C1 segment of cervical spinal cord (tissue), 14 donors: ENCODE measurements at regions not wholly inside any gene's neighbourhood (a gene's known extent, or its start where the extent isn't known, plus 50 kb on each side); places are given as distances from the start of the nearest gene placed in this dataset.

Experiments
- DNase-seq, 14 donors: peaks; one replicate each; lab custom pipeline; 2025; lab: John Stamatoyannopoulos, UW

DNA sequence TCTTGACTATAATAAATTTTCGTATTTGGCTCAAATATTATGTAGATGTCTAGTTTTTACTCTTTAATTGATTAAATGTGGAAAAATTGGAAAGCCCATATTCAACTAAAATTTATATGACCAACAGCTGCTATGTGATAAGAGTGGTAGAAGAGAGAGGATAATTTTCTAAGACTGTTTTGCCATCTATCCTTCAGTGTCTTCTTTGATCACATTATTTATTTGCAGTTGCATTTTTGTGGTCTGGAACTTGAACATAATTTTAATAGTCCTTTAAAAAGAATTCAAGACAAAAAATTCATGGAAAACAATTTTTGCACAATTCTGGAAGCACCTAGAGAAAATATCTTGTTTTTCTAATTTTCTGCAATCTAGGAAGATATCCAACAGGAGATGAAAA lies 213.3 kb upstream of the THBS1 start:
- no peak for DNase-seq

DNA sequence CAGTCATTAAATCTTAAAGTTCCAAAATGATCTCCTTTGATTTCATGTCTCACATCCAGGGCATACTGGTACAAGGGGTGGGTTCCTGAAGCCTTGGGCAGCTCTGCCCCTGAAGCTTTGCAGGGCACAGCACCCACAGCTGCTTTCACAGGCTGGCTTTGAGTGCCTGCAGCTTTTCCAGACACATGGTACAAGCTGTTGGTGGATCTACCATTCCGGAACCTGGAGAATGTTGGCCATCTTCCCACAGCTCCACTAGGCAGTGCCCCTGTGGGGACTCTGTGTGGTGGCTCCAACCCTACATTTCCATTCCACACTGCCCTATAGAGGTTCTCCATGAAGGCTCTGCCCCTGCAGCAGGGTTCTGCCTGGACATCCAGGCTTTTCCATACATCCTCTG lies 211.1 kb upstream of the THBS1 start:
- no peak for DNase-seq

GRCh38 chr15:39376371-39376909 lies 204.4 kb upstream of the THBS1 start:
- no peak for DNase-seq

GRCh38 chr15:39381517-39381916 lies 199.4 kb upstream of the THBS1 start:
- no peak for DNase-seq

DNA sequence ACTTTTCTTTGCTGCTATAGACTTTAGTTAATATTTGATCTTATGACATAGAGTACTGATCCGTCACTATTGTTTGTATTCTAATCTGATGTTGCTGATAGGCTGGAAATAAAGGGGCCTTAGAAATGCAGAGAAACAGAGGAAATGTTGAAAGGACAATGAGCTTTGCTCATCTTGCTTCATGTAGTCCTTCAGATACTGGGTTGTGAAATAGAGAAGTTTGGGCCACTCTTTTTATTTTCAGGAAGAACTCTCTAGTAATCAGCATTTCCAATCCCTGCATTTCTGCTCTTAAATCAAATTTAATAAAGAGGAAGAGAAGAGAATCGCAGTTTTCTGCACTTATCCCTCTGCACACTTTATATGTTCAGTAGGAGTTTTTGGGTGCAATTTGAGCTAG lies 192.8 kb upstream of the THBS1 start:
- no peak for DNase-seq

- no peak for DNase-seq
These were observed 189.6 kb upstream of the THBS1 start for GRCh38 chr15:39391230-39391629.

DNA sequence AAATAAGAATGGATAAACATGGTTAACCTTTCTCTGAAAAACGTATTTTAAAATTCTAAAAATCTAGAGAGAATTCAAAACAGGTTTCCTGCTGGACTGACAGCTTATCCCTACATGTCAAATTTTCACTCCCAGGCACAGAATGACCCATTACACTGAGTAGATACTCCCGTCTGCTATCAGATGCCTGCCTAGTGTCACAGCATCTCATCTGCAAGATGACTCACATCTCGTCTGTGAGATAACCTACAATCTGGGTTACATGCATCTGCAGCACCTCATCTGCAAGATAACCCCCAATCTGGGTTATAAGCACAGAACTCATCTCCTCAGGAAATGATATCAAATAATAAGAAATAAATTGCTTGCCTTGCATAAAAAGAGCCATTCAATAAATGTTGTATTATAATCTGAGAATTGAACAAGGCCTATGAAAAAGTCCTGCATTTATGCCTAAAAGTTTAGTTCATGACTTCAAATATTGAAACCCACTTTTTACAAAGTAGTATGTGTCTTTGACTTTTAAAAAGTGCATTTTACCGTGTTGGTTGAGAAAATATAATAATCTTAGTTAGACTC lies 188.3 kb upstream of the THBS1 start:
- DNase-seq = no peak

- no peak for DNase-seq
These were observed 187.1 kb upstream of the THBS1 start for GRCh38 chr15:39393575-39394335.

DNA sequence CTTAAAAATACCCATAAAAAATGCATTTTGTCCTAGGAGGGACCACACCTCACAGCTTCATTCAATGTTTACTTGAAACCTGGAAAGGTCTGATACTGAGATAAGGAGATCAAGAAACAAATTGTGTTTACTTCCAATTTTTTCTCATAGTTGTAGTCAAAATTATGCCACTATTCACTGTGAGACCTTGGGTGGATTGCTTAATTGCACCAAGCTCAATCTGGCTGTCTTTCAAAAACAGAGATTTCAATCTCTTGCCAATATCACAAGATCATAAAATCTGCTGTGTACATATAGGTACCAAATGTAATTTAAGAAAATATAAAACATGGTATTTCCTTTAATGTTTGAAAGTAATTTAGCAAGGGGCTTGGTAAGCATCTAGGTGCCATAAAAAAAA lies 186.4 kb upstream of the THBS1 start:
- no peak for DNase-seq

DNA sequence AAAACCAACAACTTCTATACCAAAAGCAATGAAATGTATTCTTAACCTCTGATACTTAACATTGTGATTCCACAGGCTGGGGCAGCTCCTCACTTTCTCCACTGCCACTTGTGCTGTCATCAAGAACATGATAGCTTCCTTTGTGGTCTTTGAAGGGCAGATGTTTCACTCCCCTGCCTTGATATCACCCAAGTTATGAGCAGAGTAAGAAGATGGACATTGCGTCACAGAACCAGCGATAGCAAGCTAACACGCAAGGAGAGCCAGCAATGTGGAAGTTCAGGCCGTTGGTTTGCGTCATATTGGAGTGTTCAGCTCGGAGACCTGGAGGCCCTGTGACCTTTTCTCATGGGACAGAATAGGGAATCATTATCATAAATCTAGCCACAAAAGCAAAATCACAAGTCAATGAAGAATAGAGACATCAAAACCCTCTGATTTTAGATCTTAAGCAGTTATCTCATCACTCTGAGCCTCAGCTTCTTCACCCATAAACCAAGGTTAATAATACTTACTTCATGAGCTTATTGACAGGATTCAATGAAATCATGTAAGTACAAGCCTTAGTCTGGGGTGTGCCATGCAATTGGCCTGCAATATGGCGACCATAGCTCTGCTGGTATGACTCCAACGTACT lies 183.8 kb upstream of the THBS1 start:
- DNase-seq = no peak

DNA sequence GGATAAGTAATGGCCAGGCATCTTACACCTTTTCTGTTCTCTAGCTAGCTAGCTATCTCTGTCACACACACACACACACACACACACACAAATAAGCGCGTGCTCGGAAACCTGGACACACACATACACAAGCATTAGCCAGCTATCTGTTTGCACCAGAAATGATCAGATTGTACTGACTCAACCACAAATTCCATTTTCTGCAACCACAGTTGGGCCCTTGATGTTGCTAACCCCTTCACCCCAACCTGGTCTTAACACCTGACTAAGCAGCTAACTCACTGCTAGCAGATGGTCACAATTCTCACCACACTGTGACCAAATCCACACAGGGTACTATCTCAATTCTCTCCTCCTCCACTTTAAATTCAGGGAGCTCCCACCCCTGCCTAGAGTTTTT lies 183.0 kb upstream of the THBS1 start:
- no peak for DNase-seq

GRCh38 chr15:39399600-39399999 lies 181.3 kb upstream of the THBS1 start:
- DNase-seq = no peak

DNA sequence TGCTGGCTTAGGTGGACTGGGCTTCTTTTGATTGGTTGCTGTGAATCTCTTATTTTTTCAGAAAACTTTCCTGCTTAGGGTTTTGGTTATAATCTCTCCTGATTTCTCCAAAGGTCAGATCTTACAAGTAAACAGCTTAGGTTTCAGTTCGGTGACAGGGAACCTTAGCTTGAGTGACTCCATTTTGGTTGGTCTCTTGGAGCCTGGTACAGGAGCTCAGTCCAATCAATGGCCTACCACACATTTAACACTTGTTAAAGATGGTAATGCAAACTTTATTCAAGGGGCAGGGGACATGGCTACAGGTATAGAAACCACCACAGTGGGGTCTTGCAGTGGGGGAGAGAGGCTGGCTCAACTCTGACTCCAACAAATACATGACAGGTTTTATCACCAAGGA lies 180.9 kb upstream of the THBS1 start:
- DNase-seq = no peak

GRCh38 chr15:39400821-39401550 lies 179.9 kb upstream of the THBS1 start:
- DNase-seq = no peak

GRCh38 chr15:39403640-39404117 lies 177.2 kb upstream of the THBS1 start:
- no peak for DNase-seq

DNA sequence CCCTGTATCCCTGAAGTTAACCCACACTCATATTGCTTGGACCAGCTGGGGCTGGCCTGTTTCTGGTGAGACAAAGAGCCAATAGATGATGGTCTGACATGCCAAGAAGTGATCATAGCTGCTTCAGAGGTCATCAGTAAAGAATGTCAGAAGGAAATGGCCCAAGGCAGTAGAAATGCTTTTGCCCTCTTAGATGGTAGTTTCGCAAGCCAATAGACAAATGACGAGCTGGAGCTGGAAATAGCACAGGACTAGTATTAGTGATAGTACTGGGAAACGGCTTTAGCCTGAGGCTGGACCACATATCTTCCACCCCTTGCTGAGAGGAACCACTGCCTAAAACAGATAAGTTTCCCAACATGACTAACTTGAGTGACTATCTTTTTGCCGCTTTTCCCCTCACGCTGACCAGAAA lies 176.1 kb upstream of the THBS1 start:
- no peak for DNase-seq

GRCh38 chr15:39406485-39406884 lies 174.4 kb upstream of the THBS1 start:
- DNase-seq = no peak

DNA sequence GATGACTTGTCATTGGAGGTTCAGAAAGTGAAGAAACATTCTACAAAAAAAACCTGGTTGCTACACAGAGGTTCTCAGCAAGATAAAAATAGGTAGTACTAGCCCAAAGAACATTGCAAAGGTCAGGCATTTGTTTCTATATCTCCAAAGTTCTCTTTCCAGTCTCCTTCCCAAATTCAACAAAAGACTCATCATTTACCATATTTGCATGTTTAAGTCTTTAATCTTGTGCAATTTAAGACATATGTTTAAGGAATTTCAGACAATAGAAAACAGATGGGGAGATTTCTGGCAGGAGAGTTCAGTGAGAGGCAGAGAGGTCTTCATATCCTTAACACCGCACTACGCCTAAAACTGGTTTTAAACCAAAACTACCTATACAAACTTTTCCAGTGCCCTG lies 173.8 kb upstream of the THBS1 start:
- no peak for DNase-seq

DNA sequence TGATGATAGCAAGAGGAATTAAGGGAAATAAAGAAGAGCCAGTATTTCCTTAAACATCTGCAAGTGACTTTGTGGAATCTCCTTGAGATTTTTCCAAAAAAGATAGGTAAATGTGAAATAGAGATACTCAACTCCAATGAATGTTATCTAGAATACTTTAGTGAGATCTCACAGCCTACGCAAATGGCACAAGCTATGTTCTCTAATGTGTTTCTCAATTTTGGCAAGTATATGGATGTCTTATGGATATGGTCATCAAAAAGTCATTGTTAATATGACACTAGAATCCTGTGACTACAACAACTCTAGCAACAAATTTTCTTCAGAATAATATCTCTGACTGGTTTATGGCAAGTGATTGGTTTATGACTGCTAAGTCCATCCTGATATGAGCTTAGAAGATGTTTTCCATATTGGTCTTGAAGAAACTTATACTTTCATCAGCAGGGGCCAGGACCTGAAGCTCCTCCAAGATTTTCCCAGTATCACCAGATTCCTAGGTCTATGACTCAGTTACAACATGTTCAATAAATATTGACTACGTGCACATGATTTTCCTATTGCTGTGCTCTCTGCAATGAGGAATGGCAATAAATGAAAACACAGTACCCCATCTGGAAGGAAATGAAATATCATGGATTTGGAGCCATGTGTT lies 170.9 kb upstream of the THBS1 start:
- DNase-seq = no peak

DNA sequence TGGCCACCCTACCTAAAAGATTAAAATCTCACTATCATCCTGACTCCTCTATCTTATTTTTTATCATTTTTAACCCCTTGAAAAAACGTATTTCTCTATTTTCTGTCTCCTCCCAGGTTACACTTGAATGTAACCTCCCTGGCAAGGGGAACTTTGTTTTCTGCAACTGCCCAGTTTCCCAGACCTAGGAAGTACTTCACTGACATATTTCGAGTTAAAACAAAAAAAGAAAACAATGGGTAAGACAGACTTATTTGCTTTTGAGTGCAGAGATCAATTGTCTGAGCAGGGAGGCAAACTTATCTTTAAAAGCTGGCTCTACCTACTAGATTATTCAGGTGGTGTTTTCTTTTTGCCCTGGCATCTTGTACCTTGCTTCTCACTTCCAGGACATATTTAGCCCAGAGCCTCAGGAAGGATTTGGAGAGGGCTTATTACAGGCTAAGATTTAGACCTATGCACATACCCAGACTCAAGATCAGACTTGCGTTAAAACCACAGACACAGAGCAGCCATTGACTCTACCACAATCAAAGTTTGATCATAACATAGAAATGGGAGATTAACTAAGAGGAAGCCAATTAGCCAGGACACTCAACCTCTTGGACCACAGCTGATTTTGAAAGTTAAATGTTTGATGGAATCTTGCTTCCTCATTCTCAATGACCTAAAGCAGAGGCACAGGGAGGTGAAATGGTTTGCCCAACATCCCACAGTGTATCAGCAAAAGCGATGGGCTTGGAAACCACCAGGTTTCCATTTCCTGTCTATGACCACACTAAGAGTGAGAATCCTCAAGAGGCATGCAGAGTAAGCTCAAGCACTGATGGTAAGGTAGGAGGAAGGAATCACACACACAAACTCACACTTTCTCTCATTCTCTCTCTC lies 169.5 kb upstream of the THBS1 start:
- no peak for DNase-seq

- DNase-seq = no peak
These were observed 167.3 kb upstream of the THBS1 start for GRCh38 chr15:39413558-39413957.
